ENCODE measurements at regions not wholly inside any gene's neighbourhood (a gene's known extent, or its start where the extent isn't known, plus 50 kb on each side); places are given as distances from the start of the nearest gene placed in this dataset.

GRCh38 chr16:59864981-59865666 lies 1131.0 kb upstream of the GOT2 start:
- Histone ChIP-seq H3K27ac (no peak overlapping the region), H3K9me3 (no peaks in the 10 kb centered on the region), H3K36me3 (no peaks in the 10 kb centered on the region), H3K4me1 (replicated peaks) (no peaks in the 10 kb centered on the region), H3K4me3 (no peak overlapping the region), H3K27me3 (replicated peaks; ENCODE audit: insufficient read depth) (peaks cover 3% of the 10 kb centered on the region)
- DNase-seq (ENCODE audit: low spot score) = no peak
- intact Hi-C loops (cut with DNase I) = no loop called here
- TF ChIP-seq CTCF (IDR thresholded peaks at IDR 0.05) = no peak
- no peak for TF ChIP-seq POLR2A (IDR thresholded peaks at IDR 0.05)
- no peak for TF ChIP-seq POLR2AphosphoS5 (IDR thresholded peaks at IDR 0.05)
- WGBS = 64% methylated on average over 4 of the region's 4 CpGs

DNA sequence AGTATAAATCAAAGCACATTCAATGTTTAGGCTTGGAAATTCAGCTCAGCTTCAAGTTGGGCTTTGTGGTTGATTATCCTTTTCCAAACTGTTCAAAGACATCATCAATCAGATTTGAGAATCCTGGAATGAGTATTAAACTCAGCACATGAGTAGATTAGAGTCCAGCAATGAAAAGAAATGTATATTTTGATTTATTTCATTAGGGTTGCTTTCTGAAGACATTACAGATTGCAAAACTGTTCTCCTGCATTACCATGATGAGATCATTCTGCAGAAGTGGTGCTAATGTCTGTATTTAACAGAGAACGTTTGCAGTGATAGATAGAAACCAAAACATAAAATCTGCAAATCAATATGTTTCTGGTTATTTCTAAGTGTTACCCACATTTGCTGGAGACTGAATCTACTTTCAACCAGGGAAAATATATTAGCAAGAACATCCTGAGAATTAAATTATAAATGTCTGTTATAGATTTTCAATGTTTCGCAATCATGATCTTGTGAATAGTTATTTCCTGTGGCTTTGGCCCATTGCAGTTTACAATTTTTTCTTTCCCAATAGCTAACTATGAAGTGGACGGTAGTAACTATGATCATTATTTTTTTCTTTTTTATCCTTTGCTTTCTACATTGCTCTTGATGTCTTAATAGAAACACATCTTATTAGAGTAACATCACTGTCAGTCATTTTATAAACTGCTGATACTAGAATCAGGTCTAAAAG lies 1125.7 kb upstream of the GOT2 start:
- no peaks in the 10 kb centered on the region for H3K36me3 ChIP-seq
- WGBS = 75% methylated on average over 3 of the region's 3 CpGs

GRCh38 chr16:59854846-59855439 lies 1120.8 kb upstream of the GOT2 start:
- no peak overlapping the region for H3K4me3 ChIP-seq
- intact Hi-C loops (cut with DNase I) = no loop called here
- H3K27ac ChIP-seq = no peak overlapping the region
- no peaks in the 10 kb centered on the region for H3K27me3 ChIP-seq (replicated peaks; ENCODE audit: insufficient read depth)
- no peaks in the 10 kb centered on the region for H3K4me1 ChIP-seq (replicated peaks)
- no peaks in the 10 kb centered on the region for H3K9me3 ChIP-seq
- H3K36me3 ChIP-seq = no peaks in the 10 kb centered on the region
- no peak for DNase-seq (ENCODE audit: low spot score)
- TF ChIP-seq CTCF (IDR thresholded peaks at IDR 0.05) (no peak), POLR2A (IDR thresholded peaks at IDR 0.05) (no peak), POLR2AphosphoS5 (IDR thresholded peaks at IDR 0.05) (no peak)
- 75% methylated on average over 4 of the region's 4 CpGs for WGBS

More for the DNA sequence above, 1125.7 kb upstream of the GOT2 start:
- intact Hi-C loops (cut with DNase I) = no loop called here
- no peaks in the 10 kb centered on the region for H3K4me1 ChIP-seq (replicated peaks)
- TF ChIP-seq POLR2A (IDR thresholded peaks at IDR 0.05) (no peak), POLR2AphosphoS5 (IDR thresholded peaks at IDR 0.05) (no peak), CTCF (IDR thresholded peaks at IDR 0.05) (no peak)
- no peaks in the 10 kb centered on the region for H3K9me3 ChIP-seq
- DNase-seq (ENCODE audit: low spot score) = no peak
- no peaks in the 10 kb centered on the region for H3K27me3 ChIP-seq (replicated peaks; ENCODE audit: insufficient read depth)
- no peak overlapping the region for H3K27ac ChIP-seq
- no peak overlapping the region for H3K4me3 ChIP-seq

GRCh38 chr16:59849716-59850115 lies 1115.6 kb upstream of the GOT2 start:
- H3K9me3 ChIP-seq = no peaks in the 10 kb centered on the region
- H3K4me1 ChIP-seq (replicated peaks) = no peaks in the 10 kb centered on the region
- H3K27me3 ChIP-seq (replicated peaks; ENCODE audit: insufficient read depth) = no peaks in the 10 kb centered on the region
- no peak for TF ChIP-seq CTCF (IDR thresholded peaks at IDR 0.05)
- TF ChIP-seq POLR2AphosphoS5 (IDR thresholded peaks at IDR 0.05) = no peak
- TF ChIP-seq POLR2A (IDR thresholded peaks at IDR 0.05) = no peak
- no peaks in the 10 kb centered on the region for H3K36me3 ChIP-seq
- WGBS = 47% methylated on average over 4 of the region's 4 CpGs
- H3K27ac ChIP-seq = no peak overlapping the region
- no peak overlapping the region for H3K4me3 ChIP-seq
- no peak for DNase-seq (ENCODE audit: low spot score)
- intact Hi-C loops (cut with DNase I) = no loop called here

All from prostate gland (tissue), 2 donors.